Natural killer cell (primary cell): ENCODE measurements at regions not wholly inside any gene's neighbourhood (a gene's known extent, or its start where the extent isn't known, plus 50 kb on each side); places are given as distances from the start of the nearest gene placed in this dataset.

Experiments used
- ATAC-seq, 3 donors: fragments of 150-1000 bp in 2 of 3; fragments of 200-7000 bp in 1 of 3; cut with Tn5 transposase; 1 replicate in 1 of 3; 2 replicates in 2 of 3; pipeline ENCODE4 v1.10.0; 2021; ENCODE audit warnings: mild to moderate bottlenecking in 2 of 3, moderate library complexity in 2 of 3
- DNase-seq, 2 donors: peaks; one replicate each; pipeline versions ENCODE4 v3.0.0 to v3.0.0-alpha.2; 2013 to 2021; ENCODE audit warnings: mixed read lengths in 1 of 2
- H3K27ac ChIP-seq: one replicate; pipeline ENCODE4 v1.5.1; 2013; ENCODE audit warnings: mild to moderate bottlenecking, low read length
- H3K27me3 ChIP-seq: one replicate; pipeline ENCODE4 v1.6.1; 2013; ENCODE audit warnings: low read length; ENCODE audit not compliant: control insufficient read depth, insufficient read depth
- H3K36me3 ChIP-seq: one replicate; pipeline ENCODE4 v1.6.1; 2013; ENCODE audit warnings: low read length; ENCODE audit not compliant: control insufficient read depth, insufficient read depth
- H3K4me1 ChIP-seq: one replicate; pipeline ENCODE4 v1.6.1; 2013; ENCODE audit warnings: low read length; ENCODE audit not compliant: control insufficient read depth, insufficient read depth
- H3K4me3 ChIP-seq: one replicate; pipeline ENCODE4 v1.5.1; 2013; ENCODE audit warnings: low read length
- H3K9me3 ChIP-seq: one replicate; pipeline ENCODE4 v1.6.1; 2013; ENCODE audit warnings: low read length; ENCODE audit not compliant: control insufficient read depth, insufficient read depth
- H3K27ac Mint-ChIP-seq, 2 donors: one replicate each; pipeline ENCODE4 v1.8.0; 2022; ENCODE audit warnings: mild to moderate bottlenecking in 2 of 2, mixed read lengths in 2 of 2, moderate library complexity in 1 of 2
- H3K27me3 Mint-ChIP-seq, 2 donors: one replicate each; pipeline ENCODE4 v1.8.0; 2022; ENCODE audit warnings: low read depth in 2 of 2, mixed read lengths in 2 of 2
- H3K36me3 Mint-ChIP-seq: one replicate; pipeline ENCODE4 v1.8.0; 2022; ENCODE audit warnings: mixed read lengths
- H3K4me1 Mint-ChIP-seq, 2 donors: one replicate each; pipeline ENCODE4 v1.8.0; 2022; ENCODE audit warnings: mixed read lengths in 2 of 2
- H3K4me3 Mint-ChIP-seq: one replicate; pipeline ENCODE4 v1.8.0; 2022; ENCODE audit warnings: mild to moderate bottlenecking, moderate library complexity, mixed read lengths
- H3K9me3 Mint-ChIP-seq, 2 donors: one replicate each; pipeline ENCODE4 v1.8.0; 2022; ENCODE audit warnings: mixed read lengths in 2 of 2
- WGBS: methylation state at CpG from one replicate; pipeline ENCODE4 v1.1.7; 2013; ENCODE audit warnings: missing lambda C conversion rate; ENCODE audit not compliant: insufficient coverage; 5-methylcytosine and 5-hydroxymethylcytosine counted together
- intact Hi-C: fragments of 100-400 bp; cut with micrococcal nuclease; formaldehyde crosslinking; loops from one replicate; pipeline ENCODE4 v1.14.2; 2022
- TF ChIP-seq, protein P1 (sequence below): fragments of 200-600 bp; IDR thresholded peaks from one replicate; pipeline ENCODE4 v1.8.0; 2022; ENCODE audit warnings: antibody characterized with exemption

DNA sequence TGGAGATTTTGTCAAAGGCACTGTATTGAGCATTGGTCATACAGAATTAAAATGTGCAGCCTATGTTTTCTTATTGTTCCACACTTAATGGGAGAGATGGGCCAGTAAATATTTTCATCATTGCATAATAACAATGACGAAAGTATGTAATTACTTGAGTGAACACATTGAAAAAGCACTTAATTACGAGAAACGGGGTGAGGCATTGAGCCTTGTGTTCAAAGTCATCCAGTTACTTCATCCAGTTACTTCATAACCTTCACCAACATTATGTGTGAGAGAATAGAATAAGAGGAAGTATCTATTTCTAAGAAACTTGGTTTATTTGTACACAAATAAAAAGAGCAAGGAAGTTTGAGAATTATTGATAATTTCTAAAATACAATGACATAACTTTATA, 1427.0 kb downstream of the ADGRL3 start:
- Mint-ChIP-seq H3K27ac (no peak overlapping the region), H3K4me1 (no peaks in the 10 kb centered on the region), H3K9me3 (peaks cover 2 to 7% of the 10 kb centered on the region in 2 donors), H3K27me3 (no peaks in the 10 kb centered on the region), H3K36me3 (no peaks in the 10 kb centered on the region), H3K4me3 (no peak overlapping the region)
- Histone ChIP-seq H3K27me3 (no peaks in the 10 kb centered on the region), H3K27ac (no peak overlapping the region), H3K4me1 (no peaks in the 10 kb centered on the region), H3K9me3 (peaks cover 2% of the 10 kb centered on the region), H3K36me3 (no peaks in the 10 kb centered on the region), H3K4me3 (no peak overlapping the region)
- ATAC-seq: no peak
- DNase-seq: no peak
- TF ChIP-seq, protein P1, sequence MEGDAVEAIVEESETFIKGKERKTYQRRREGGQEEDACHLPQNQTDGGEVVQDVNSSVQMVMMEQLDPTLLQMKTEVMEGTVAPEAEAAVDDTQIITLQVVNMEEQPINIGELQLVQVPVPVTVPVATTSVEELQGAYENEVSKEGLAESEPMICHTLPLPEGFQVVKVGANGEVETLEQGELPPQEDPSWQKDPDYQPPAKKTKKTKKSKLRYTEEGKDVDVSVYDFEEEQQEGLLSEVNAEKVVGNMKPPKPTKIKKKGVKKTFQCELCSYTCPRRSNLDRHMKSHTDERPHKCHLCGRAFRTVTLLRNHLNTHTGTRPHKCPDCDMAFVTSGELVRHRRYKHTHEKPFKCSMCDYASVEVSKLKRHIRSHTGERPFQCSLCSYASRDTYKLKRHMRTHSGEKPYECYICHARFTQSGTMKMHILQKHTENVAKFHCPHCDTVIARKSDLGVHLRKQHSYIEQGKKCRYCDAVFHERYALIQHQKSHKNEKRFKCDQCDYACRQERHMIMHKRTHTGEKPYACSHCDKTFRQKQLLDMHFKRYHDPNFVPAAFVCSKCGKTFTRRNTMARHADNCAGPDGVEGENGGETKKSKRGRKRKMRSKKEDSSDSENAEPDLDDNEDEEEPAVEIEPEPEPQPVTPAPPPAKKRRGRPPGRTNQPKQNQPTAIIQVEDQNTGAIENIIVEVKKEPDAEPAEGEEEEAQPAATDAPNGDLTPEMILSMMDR: no peak
- 88% methylated on average over 1 of the region's 3 CpGs for WGBS
- intact Hi-C loops: no loop called here

DNA sequence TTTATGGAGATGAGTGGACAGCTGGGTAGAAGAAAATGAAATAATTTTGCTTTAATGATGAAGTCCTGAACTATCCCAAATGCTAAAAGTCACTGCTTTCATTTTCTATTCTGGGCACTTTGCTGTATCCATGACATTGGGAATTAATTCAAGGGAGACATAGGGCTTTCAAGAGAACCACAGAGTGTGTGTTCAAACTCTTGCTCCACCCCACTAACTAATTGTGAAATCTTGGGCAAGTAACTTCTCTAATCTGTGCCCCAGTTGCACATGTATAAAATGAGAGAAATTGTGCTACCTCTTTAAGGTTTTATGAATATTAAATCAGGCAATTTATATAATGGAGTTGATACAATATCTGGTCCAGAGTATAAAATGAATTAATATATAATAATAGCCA, 1422.0 kb downstream of the ADGRL3 start:
- TF ChIP-seq, protein P1: no peak
- no peaks in the 10 kb centered on the region for H3K27me3 ChIP-seq
- no peak overlapping the region for H3K27ac ChIP-seq
- Mint-ChIP-seq H3K4me1 (no peaks in the 10 kb centered on the region), H3K9me3 (peaks cover 2 to 17% of the 10 kb centered on the region in 2 donors), H3K36me3 (no peaks in the 10 kb centered on the region), H3K27ac (no peak overlapping the region), H3K27me3 (no peaks in the 10 kb centered on the region), H3K4me3 (no peak overlapping the region)
- H3K36me3 ChIP-seq: no peaks in the 10 kb centered on the region
- ATAC-seq: no peak
- no peaks in the 10 kb centered on the region for H3K4me1 ChIP-seq
- intact Hi-C loops: no loop called here
- no peaks in the 10 kb centered on the region for H3K9me3 ChIP-seq
- no peak overlapping the region for H3K4me3 ChIP-seq
- no peak for DNase-seq

DNA sequence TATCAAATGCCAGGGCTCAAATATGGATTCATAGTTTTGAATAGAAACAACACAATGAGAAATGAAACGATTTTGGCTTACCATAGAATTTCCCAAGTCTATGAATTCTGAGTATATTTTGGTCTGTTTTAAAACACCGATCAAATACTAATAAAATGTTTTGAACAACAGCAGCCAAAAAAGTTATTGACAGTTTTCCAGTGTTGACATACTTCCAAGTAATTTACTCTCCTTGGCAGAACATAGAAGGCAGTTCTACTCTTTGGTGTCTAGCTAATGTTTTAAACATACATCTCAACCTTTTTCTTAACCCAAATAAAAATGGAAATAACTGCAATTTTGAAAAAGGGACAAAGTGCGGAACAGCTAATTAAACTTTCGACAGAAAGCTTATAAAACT, 1419.8 kb downstream of the ADGRL3 start:
- no peaks in the 10 kb centered on the region for H3K27me3 Mint-ChIP-seq
- no peak overlapping the region for H3K4me3 Mint-ChIP-seq
- no peaks in the 10 kb centered on the region for H3K27me3 ChIP-seq
- H3K27ac ChIP-seq: no peak overlapping the region
- DNase-seq (no peak), ATAC-seq (no peak)
- no peaks in the 10 kb centered on the region for H3K9me3 ChIP-seq
- no peaks in the 10 kb centered on the region for H3K4me1 ChIP-seq
- H3K4me1 Mint-ChIP-seq: no peaks in the 10 kb centered on the region
- TF ChIP-seq, protein P1: no peak
- no peak overlapping the region for H3K27ac Mint-ChIP-seq
- H3K36me3 ChIP-seq: no peaks in the 10 kb centered on the region
- H3K9me3 Mint-ChIP-seq: peaks cover 5 to 21% of the 10 kb centered on the region in 2 donors
- no peak overlapping the region for H3K4me3 ChIP-seq
- 73% methylated on average over 4 of the region's 4 CpGs for WGBS
- H3K36me3 Mint-ChIP-seq: no peaks in the 10 kb centered on the region
- intact Hi-C loops: no loop called here

DNA sequence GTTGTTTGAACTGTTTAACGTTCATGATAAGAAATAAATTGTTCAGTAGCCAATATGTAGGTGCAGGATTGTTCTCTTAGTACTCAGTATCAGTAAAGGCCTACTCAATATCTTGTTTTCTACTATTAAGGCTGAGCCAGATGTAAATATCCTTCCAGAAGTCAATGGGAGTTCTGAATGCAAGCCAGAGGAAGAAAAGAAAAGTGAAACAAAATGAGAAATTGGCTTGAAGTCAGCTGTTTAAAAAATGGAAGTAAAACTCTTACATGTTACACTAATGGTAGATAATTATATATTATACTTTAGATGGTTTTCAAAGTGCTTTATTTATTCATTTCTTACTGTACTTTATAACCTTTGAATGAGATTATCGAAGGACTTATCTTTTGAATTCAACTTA, 1417.9 kb downstream of the ADGRL3 start:
- Mint-ChIP-seq H3K9me3 (peaks cover 4 to 14% of the 10 kb centered on the region in 2 donors), H3K27ac (no peak overlapping the region), H3K27me3 (no peaks in the 10 kb centered on the region), H3K36me3 (no peaks in the 10 kb centered on the region), H3K4me3 (no peak overlapping the region), H3K4me1 (no peaks in the 10 kb centered on the region)
- WGBS: no CpG with 5 or more reads among the region's 2 CpGs
- H3K4me3 ChIP-seq: no peak overlapping the region
- intact Hi-C loops: no loop called here
- no peaks in the 10 kb centered on the region for H3K36me3 ChIP-seq
- H3K9me3 ChIP-seq: no peaks in the 10 kb centered on the region
- H3K4me1 ChIP-seq: no peaks in the 10 kb centered on the region
- no peak overlapping the region for H3K27ac ChIP-seq
- TF ChIP-seq, protein P1: no peak
- ATAC-seq (no peak), DNase-seq (no peak)
- H3K27me3 ChIP-seq: no peaks in the 10 kb centered on the region
